ENCODE measurements at regions not wholly inside any gene's neighbourhood (a gene's known extent, or its start where the extent isn't known, plus 50 kb on each side); places are given as distances from the start of the nearest gene placed in this dataset.

DNA sequence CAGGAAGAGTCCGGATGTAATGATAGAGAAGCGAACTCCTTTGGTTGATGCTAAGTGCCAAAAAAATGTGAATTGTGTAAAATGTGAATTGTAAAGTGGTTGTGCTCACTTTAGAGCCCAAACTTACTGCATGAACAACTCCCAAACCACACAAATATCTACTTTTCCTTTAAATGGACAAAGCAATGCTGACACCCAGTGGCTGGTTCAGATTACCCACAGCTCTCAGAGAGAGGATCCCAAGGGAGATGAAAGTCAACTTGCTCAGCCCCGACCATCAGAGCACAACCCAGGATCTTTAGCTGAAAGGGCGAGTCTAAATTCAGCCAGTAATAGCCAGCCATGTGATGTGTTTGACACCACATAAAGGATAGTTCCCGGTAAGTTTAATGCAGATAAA is 133.7 kb downstream of the NMUR2 start:
- no peak for DNase-seq (ENCODE audit: low read depth, low spot score)

DNA sequence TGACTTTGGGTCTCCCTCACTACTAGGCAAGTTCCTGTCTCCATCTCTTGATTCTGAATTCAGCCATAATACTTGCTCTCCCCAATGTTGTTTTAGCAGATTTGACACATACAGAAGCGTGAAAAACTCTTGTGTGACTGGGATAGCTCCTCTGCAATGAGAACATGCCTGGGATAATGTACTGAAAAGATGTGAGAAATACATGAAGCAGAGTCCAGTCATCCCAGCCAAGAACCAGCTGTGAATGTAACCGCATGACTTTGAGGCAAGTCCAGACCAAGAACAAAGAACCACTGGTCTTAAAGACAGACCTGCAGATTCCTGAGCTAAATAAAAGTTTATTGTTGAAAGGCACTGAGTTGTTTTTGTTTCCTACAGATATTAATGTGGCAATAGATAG is 135.0 kb downstream of the NMUR2 start:
- no peak for DNase-seq (ENCODE audit: low read depth, low spot score)

DNA sequence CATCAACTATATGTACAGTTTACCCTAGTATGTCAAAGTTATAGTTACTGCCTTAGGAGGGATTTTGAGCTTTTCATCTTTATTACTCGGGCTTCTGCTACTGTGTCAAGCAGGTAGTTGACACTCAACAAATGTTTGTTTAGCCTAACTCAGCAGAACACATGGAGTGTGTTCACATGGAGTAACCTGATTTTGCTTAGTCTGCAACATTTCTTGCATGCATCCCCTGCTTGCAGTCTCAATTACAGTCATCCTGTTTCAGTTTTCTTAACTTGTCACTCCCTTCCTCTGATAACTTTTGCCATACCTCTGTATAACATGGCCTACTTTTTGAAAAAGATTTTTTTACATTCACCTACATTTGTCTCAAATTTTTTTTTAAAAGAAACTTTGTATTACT is 135.5 kb downstream of the NMUR2 start:
- DNase-seq (ENCODE audit: low read depth, low spot score): no peak

DNA sequence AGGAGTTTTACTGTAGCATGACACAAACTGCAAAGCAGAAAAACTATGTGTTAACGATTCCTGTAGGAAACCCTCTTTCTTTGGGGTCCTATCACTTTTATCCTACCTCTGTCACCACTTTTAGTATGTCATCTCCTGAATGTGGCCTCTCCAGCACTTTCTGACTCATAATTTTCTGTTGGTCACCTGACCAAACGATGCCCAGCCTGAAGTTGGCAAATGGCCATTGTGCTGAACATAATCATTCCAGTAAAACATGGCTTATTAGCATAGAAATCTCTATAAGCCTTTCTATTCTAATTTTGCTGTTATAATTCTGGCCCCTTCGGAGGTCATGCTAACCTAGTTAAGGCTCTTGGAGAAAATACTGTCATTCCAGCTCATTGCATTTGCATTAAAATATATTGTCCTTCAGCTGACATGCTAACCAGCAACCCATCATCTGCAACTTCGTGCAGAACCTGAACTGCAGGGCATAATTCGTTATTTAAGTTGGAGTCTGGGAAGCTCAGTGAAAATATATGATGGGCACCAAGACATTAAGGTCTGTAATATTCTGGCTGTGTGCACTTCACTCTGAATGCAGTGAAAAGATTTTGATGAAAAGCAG is 140.3 kb downstream of the NMUR2 start:
- no peak for DNase-seq (ENCODE audit: low read depth, low spot score)

DNA sequence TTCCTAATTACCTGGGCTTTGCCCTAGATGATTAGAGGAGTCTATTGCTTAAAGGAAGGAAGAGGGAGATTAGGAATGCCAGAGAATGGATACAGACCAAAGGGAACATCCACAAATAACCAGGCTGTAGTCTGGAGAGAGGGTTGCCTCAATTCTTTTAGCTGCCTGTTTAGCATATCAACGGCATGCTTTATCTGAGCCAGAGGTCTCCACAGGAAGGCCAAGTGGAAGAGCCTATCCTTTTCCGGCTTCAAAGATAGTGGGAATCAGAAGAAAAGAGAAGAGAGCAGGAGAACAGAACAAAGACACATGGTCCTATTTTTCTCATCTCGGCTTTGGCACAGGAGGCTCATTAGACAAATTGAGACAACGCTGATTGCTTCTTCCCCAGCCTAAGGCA is 142.4 kb downstream of the NMUR2 start:
- DNase-seq (ENCODE audit: low read depth, low spot score): no peak

DNA sequence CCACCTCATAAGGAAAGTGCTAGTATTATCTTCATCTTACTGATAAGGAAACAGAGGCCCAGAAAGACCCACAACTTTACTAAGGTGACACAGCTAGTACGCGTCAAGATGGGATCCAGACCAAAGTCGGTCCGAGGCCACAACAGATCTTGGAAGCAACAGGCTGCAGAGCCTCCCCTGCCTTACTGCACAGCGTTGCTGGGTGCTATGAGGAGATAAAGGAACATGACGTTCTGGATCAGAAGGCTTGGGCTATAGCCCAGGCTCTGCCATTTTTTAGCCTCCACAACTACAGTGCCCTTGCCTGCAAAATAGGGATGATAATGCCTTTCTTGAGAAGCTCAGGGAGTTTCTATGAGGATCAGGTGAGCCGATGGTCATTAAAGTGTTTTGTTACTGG is 144.1 kb downstream of the NMUR2 start:
- DNase-seq (ENCODE audit: low read depth, low spot score): no peak

DNA sequence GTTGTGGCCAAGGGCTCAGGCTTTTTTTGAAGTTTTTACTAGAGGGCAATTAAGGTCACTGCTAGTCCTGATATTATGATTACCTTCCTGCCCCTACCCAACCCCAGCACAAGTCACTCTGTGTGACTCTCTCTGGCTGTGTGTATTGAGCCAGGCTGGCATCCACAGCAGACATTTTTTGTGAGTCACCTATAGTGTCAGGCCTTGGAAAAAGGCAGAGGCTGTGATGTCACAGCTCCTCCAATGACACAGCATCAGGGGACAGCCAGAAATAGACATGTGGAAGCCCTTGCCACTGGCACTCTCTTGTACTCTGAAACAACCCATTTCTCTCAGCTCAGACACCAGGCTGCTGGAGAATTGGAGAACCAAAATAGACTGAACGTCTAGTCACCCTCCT is 145.4 kb downstream of the NMUR2 start:
- no peak for DNase-seq (ENCODE audit: low read depth, low spot score)

DNA sequence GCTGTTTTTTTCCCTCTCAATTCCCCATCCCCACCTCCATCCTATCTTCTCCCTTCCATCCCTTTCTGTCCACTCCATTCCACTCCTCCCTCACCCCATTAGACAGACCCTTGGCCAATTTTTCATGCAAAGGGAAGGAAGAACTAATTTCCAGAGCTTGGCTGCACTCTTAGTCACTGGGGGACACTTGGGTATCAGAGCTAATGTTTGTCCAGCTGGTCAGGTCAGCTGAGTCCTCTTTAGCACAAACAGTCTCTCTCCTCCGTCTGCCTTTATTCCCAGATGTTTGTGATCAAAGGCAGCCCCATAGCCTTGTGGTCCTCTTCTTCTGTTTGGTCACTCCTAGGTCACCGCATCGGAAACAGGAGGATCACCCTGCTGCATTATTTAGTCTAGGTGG is 148.5 kb downstream of the NMUR2 start:
- no peak for DNase-seq (ENCODE audit: low read depth, low spot score)

DNA sequence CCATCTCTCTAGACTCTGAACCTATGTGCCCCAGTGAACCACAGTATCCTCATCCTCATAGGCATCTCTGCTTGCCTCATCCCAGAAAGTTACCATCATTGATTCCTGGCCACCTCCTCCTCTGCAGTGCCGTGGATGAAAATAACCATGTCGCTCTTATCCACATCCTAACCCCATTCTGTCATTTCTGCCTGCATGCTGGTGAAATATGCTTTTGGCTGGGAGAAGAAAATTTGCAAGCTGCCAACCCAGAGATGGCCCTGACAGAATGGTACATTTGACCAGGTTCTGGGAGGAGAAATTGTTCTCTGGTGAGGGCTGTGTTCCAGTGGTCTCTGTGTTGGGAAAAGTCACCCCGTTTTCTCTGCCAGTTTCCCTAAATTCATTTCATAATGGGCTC is 149.7 kb downstream of the NMUR2 start:
- DNase-seq (ENCODE audit: low read depth, low spot score): no peak

DNA sequence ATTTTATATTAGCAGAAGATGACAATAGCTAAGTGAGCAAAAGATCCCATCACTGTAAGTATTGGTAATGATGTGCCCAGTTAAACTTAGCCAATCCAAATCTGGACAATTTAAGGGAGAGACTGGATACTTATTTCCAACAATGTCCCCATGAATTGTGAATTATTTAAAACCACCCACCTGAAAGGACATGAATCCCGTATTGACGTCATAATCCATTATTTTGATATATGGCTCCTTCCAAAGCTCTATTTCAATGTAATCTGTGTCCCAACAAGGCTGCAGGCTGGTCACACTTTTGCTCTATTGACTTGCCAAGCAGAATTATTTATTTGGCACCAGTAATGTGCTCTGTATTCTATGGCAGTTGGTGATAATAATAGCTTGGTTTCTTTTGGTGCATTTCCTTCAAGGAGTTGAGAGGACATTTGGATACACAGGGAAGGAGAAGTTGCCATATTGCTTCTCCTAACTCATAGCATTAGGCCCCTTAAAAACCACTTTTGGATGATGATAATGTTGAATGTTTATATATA is 157.2 kb downstream of the NMUR2 start:
- DNase-seq (ENCODE audit: low read depth, low spot score): no peak

DNA sequence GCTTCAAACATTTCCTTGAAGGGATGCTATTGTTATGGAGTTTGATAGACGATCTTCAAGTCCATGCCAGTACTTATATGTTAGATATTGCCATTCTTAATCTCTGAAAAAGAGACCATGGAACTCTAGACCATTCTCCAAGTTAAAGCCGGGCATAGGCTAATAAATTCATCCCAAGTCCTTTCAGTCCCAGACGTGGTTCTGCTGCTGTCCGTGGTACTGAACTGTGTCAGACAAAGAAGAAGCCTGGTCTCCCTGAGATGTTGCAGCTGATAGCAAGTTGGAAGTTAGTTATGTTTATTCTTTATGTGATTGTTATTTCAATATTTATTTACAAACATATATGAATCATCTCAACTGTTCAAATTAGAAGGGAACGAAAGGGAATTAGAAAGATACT is 158.7 kb downstream of the NMUR2 start:
- DNase-seq (ENCODE audit: low read depth, low spot score): no peak

DNA sequence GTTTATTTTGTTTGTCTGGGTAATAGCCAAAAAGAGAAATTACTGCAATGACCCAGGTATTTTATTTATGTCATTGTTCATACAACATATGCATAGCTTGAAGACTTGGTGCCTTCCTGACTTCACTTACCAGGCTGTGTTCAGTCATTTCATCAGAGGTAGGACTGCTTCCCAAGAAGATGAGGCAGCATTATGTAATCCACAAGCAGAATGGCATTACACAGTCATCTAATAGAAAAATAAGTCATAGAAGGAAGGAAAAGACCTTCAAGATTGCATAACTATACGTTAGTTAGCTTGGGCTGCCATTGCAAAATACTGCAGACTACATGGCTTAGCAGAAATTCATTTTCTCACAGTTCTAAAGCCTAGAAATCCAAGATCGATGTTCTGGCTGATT is 167.5 kb downstream of the NMUR2 start:
- DNase-seq (ENCODE audit: low read depth, low spot score): no peak

DNA sequence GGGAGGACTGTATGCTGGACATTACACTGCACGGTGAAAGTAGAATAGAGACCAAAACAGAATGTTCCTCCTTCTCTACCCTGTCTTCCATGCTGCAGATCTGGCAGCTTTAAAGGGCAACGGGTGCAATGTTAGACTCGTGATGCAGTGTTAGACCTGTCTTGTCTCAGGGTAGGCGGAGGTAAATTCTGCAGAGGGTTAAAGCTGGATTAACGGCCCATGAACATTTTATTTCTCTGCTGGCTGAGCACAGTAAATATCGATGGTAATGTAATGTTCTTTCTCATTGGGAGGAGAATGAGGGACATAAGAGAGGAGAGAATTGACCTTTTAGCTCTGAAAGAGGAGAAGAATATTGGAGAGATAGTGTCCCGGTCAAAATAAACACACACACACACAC is 178.9 kb downstream of the NMUR2 start:
- DNase-seq (ENCODE audit: low read depth, low spot score): no peak

DNA sequence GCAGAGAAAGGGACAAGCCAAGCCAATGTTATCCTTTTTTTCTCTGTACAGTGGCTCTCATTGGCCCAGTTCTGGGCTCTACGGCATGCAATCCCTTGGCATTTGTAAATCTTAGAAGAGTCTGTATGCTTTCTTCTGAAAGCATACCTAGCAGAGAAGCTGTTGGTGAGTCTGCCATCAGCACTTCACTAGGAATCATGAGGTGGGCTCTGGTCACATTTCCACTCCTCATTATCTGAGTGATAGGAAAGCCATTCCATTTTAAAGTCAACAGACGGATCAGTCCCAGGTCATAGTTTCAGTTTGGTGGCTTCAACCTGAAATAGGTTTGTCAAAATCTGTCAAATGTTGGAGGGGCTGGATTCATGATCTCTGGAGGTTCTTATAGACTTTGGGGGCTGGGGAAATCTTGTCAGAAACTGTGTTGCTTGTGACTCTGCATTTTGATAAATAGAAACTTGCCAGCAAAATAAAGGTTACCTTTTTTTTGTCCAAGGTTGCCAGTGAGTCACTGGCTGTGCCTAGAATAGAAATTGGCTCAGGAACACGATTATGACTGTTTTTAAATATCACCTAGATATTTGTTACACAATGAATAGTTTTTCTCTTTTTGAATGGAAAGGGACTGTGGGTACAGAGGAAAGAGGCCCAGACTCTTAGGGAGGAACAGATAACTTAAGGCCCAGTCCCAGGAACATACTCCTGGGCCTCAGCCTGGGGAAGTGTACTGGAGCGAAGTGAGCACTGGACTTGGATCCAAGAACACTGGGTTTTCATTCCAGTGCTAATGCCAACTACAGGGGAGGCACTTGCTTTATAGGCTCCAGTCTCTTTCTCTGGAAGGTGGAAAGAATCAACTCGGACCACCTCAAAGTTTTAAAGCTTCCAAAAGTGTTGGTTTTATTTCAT is 183.1 kb downstream of the NMUR2 start:
- no peak for DNase-seq (ENCODE audit: low read depth, low spot score)

DNA sequence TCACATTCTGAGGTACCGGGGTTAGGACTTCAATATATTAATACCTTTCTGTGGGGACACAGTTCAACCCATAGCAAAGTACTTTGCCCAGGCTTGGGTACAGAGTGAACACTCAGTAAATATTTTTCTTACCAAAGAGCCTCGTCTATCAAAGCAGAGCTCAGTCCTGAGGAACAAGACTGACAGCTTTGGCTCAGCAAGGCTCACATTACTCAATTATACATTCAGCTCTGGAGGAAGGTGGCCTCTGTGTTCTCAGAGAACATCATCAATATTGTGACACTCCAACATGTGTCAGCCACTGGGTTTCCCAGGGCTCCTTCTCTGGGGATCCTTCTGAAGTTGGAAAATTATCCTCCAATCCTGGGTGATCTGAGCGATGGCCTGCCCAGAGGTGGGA is 186.4 kb downstream of the NMUR2 start:
- no peak for DNase-seq (ENCODE audit: low read depth, low spot score)

DNA sequence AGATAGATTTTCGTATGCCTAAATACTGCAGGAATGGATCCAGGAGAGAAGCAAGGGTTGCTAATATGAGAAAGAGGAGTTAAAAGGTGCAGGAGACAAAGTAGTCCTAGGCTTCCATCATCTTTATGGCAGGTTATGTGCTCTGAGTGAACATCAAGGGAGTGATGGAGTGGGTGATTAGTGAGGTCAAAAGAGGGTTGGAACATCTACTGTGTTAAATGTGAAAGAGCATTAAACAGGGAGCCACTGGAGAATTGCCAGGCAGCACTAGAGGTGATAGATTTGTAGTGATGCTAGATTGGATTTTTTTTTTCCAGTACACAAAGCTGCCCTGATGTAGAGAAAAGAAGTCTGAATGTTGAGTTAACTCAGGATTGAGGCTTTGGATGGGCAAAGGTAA is 199.3 kb downstream of the NMUR2 start:
- DNase-seq (ENCODE audit: low read depth, low spot score): no peak

DNA sequence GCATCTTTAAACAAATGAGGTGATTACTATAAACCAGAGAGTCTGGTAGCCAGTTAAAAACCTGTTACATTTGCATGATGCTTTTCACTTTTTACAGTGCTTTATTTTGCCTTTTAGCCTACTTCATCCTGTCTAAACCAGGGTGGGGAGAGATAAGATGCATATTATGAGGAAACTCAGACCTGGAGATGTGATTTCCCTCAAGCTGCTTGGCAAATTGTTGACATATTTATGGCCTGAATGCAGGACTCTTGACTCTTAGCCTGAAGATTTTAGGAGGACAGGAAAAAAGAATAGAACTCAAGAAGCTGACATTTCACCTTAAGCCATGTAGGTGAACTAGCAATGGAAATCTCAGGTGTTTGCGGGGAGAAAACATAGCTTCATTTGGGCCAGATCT is 202.8 kb downstream of the NMUR2 start:
- no peak for DNase-seq (ENCODE audit: low read depth, low spot score)

DNA sequence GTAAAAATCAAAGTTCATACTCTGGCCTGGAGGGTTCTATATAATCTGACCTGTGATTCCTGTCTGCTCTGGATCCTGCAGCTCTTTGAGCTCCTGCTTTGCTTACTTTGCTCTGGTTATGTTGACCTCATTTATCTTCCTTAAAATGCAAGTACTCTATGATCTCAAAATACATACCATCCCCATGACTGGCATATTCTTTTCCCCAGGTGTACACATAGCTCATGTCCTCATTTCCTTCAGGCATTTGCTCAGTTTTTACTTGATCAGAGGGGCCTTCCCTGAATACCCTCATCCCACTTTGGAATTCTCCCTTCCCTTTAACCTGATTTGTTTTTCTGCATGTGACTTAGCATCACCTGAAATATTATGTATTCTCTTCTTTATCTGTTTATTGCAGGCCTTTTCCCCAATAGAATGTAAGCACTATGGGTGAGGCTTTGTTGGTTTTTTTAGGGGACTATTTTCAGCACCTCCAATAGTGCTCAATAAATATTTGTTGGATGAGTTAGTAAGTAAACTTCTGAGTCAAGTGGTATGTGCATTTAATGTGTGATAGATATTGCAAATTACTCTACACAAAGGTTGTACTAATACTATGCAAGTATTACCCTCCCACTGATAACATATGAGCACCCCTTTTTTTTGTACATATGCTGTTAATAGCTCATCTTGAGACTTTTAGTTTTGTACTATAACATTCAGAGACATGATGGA is 211.5 kb downstream of the NMUR2 start:
- DNase-seq (ENCODE audit: low read depth, low spot score): no peak

DNA sequence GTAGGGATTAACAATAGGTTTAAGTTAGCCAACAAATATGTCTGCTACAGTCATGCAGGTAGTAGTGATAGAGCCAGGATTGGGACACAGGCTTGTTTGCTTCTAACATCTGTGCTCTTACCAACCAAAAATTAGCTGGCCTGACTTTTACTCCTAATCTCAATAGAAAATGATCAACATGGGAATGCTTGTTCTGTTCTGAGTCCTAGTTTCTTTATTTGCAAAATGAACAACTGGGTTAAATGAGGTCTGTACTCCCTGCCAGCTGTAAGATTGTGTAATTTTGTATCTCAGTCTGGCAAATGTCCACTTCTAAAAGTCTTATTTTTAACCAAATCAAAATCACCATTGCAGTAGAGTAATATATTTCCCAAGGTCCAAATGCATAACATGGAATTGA is 216.8 kb downstream of the NMUR2 start:
- DNase-seq (ENCODE audit: low read depth, low spot score): no peak

DNA sequence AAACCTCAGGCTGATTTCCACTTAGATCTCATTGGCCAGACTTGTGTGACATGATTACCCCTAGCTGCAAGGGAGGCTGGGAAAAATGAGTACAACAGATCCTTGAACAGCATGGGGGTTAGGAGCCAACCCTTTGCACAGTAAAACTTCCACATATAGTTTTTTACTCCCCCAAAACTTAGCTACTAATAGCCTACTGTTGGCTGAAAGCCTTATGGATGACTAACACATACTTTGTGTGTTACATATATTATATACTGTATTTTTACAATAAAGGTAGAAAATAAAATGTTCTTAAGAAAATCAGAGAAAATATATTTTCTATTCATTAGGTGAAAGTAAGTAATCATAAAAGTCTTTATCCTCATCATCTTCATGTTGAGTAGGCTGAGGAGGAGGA is 217.4 kb downstream of the NMUR2 start:
- DNase-seq (ENCODE audit: low read depth, low spot score): no peak

DNA sequence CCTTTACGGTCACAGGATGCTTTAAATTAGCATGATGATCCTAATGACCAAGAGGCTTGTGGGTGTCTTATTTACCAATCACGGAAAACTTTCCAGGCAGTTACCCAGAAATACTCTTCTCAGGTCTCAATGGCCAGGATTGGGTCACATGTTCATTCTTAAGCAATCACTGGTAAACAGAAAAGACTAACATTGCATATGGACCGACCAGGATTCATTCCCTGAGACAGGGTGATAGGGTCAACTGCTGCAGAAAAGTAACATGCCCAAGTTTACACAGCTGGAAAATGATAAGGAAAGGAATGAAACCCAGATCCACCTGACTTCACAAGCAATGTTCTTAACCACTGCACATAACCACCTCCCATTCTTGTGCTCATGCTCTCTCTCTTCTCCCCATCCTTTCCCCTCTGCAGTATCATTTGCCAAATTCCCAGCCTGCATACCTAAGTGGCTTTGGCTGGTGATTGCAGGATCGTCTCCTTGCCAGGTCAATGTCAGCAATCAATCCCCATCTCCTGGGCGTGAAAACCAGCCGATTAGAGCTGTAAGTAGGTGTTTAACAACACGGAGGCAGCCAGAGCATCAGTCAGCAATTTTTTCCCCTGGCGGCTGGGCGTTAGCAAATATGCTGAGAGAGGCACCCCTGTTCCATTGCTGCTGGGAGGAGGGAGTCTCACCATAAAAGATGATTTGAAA is 219.4 kb downstream of the NMUR2 start:
- DNase-seq (ENCODE audit: low read depth, low spot score): no peak

DNA sequence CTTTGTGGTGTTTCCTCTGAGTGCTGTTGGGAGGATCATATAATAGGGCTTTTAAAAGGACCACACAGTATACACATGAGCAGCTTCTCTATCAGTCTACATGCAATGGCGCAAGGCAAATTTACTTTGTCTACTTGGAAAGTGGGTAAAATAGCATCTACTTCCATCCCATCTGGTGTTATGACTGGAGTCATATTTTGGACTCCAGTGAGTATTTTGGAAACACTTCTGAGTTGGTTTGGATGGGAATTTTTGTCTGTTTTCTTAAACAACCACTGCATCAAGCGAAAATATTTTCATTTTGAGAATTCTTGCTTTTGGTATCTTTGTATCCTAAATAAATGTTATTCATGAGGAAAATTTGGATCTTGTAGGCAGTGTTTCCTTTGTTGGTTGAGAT is 220.8 kb downstream of the NMUR2 start:
- no peak for DNase-seq (ENCODE audit: low read depth, low spot score)

Measured in pulmonary artery endothelial cell (primary cell).